Fibroblast of skin of left quadriceps (primary cell): ENCODE measurements at regions not wholly inside any gene's neighbourhood (a gene's known extent, or its start where the extent isn't known, plus 50 kb on each side); places are given as distances from the start of the nearest gene placed in this dataset.
"Not testable (repeated sequence)": the region's sequence is repeated elsewhere in the genome, so short reads cannot be mapped to it uniquely, and the experiment has no call there.

Source experiments
- DNase-seq, 2 experiments: peaks; one replicate each; pipeline ENCODE4 v3.0.0-alpha.2; 2013; ENCODE audit warnings: low read depth in 2 of 2

- not testable (repeated sequence) for DNase-seq
These were observed 224.4 kb upstream of the SERP2 start for GRCh38 chr13:44149231-44149630.

- no peak for DNase-seq
These were observed 223.8 kb upstream of the SERP2 start for GRCh38 chr13:44149821-44150220.

DNA sequence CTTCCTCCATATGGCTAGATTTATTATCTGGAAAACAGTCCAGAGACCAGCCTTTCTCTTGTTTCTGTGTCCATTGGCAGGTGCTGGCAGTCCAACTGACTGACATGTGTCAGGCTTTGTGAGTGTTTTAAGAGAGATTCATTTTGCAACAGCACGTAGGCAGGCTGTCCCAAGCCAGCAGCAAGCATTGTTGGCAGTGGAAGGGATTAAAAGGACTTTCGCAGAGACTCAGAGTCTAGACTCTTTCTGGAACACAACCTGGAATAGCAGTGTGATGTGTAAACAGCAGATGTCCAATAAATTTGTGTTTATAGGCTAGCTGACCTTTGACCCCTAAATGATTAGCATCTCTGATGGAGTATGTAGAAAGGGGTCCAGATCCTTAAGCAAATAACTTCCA is 222.2 kb upstream of the SERP2 start:
- no peak for DNase-seq

- DNase-seq: no peak
These were observed 220.1 kb upstream of the SERP2 start for GRCh38 chr13:44153496-44153895.

GRCh38 chr13:44155422-44156293 is 218.0 kb upstream of the SERP2 start:
- DNase-seq: no peak

DNA sequence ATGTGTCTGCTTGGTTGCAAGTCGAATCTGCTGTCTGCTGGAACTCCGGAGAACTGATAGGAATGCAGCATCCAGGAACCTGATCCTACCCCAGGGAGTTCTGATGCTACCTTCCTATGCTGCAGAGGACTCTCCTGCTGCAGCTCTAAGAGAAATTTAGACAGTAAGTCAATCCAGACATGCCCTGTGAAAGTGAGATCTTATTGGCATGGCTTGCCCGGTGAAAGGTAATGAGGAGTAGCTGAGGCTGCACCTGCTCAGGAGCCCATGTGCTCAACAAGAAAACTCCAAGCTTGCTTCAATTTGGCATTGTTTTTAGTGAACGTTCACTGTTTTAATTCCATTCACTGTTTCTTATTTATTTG is 217.3 kb upstream of the SERP2 start:
- no peak for DNase-seq

DNA sequence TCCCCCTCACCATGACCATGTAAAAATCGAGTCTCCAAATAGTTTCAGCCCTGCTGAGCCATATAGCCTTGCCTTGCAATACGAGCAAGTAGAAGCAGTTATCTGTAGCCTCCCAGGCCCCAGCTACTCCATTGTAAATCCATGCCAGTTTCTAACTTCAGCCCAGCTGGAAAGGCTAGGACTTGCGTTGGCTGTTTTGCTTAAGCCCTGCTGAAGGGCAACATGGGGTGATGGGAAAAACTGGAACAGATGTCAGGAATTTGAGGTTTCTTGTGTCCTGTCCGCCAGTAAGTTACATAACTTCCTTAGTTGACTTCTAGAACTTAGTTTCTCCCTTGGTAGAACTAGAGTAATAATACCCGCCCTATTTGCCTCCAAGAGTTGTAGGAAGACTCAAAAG is 216.0 kb upstream of the SERP2 start:
- DNase-seq: no peak

DNA sequence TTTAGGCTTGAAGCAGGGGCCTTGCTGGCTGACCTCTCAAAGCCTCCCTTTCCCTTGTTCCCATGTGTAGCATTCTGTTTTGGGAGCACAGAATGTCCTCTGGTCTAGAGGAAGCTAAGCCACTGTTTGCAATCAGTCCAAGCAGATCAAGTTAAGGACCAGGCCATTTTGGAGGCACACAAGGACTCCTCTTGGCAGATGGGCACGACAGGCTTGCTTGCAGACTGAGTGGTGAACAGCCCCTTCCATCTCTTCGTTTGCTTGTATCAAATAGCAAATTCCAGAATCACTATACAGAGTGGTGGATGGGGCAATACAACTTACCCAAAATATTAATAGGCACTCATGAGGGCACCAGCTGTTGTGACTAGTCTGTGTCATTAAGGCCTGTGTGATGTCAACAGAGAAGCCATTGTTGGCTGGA is 215.5 kb upstream of the SERP2 start:
- no peak for DNase-seq

DNA sequence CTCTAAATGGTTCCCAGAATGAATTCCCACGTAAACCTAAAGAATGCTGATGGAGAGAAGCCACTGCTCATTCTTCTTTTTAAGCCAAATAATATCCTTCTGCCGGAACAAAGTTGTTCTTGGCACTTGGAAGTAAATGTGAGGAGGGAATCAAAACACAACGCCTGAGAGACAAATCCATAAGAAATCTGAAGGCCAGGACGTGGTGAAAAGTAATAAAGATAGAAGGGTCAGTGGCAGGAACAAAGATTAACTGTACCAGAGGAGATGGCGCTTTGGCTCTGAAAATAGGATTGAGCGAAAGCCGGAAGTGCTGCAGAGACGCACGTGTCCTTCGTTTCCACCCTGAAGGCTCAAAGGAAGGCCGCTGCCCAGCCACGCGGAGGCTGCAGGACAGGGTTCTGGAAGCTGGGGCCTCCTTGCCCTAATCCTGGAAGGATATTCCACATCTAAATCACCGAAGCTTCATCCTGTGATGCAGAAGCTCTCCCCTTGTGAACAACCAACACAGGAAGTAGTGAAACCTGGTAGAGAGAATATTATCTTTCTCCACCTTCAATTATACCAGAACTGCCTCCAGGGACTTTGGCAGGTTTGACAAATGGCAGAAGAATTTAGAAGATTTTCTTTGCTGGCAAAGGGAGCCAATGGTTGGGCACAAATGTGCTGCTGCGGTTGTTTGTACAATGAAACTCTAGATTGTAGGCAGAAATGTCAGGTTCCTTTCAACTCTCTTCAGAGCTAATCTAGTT is 214.6 kb upstream of the SERP2 start:
- no peak for DNase-seq

GRCh38 chr13:44159633-44160279 is 213.9 kb upstream of the SERP2 start:
- DNase-seq: no peak

DNA sequence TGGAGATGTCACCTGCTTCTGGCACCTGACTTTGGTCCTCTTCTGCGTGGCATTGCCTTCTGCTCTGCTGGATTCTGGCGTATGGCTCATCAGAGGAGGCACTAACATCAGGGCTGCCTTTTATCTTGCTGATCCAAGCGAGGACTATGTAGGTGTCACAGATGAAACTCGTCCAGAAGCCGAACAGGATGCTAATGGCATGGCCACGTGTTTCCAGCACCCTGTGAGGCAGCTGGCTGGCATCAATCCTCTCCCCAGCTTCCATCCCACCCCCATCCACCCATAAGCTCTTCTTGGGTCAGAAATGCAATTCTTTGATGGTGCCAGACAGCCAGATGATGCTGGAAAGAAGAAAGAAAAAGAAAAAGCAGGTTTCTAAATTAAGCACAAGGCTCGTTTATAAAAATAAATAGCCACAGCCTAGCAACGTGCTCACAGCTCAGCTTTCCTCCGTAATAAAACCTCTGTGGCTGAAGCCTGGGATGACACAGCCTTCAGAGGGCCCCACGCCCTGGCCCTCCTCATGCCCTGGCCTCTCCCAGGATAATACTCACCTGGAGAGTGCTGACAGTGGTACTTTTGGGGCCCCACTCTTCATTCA is 212.9 kb upstream of the SERP2 start:
- no peak for DNase-seq

- DNase-seq: no peak
These were observed 210.5 kb upstream of the SERP2 start for GRCh38 chr13:44163108-44163507.

DNA sequence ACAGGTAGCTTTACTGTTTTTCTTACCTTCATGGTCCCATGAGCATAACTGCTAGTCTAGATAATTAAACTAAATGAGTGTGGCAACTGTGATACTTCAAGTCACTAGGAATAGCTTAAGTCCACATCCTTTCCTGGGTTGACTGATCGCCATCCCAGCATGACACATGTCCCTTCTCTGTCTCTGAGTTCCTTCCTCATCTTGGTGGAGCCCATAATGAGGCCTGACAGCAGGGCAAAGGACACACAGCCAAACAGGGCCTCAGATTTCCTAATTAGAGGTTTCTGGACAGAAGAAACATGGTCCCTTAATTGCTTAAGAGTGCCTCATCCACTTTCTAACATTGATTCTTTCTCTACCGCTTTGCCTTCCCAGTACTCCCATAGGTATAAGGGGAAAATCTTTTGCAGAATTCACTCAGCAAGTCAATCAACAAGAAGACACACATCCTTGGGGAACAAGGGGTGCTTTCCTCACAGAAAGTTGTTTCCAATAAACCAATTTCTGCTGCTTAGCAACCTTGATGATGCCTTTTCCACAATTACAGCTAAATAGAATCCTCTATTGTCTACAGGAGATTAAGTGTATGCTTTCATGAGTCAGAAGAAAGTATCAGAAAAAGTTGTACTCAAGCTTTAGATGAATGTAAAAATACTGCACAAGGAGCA is 208.3 kb upstream of the SERP2 start:
- no peak for DNase-seq

- DNase-seq: no peak
These were observed 207.6 kb upstream of the SERP2 start for GRCh38 chr13:44165889-44166496.

DNA sequence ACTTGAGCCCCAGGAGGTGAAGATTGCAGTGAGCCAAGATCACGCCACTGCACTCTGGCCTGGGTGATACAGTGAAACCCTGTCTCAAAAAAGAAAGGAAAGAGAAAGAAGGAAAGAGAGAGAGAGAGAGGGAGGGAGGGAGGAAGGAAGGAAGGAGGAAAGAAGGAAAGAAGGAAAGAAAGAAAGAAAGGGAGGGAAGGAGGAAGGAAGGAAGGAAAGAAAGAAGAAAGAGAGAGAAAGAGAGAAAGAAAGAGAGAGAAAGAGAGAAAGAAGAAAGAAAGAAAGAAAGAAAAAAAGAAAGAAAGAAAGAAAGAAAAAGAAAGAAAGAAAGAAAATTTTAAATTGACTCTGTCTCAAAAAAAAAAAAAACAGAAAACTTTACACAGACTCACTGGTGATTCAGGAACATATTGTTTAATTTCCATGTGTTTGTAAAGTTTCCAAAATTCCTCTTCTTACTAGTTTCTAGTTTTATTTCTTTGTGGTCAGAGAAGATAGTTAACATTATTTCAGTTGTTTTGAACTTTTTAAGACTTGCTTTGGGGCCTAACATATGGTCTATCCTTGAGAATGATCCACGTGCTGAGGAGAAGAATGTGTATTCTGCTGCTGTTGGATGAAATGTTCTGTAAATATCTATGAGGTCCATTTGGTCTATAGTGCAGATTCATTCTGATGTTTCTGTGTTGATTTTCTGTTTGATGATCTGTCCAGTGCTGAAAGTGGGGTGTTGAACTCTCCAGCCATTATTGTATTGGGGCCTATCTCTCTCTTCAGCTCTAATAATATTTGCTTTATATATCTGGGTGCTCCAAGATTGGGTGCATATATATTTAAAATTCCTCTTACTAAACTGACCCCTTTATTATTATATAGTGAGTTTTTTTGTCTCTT is 204.4 kb upstream of the SERP2 start:
- DNase-seq: peak; percentile 48 to 59

GRCh38 chr13:44170731-44171130 is 202.9 kb upstream of the SERP2 start:
- no peak for DNase-seq

GRCh38 chr13:44171156-44171555 is 202.5 kb upstream of the SERP2 start:
- no peak for DNase-seq

- DNase-seq: no peak
These were observed 201.8 kb upstream of the SERP2 start for GRCh38 chr13:44171861-44172260.

GRCh38 chr13:44172281-44172810 is 201.3 kb upstream of the SERP2 start:
- DNase-seq: no peak
